CD1c-positive myeloid dendritic cell (primary cell): ENCODE measurements at regions not wholly inside any gene's neighbourhood (a gene's known extent, or its start where the extent isn't known, plus 50 kb on each side); places are given as distances from the start of the nearest gene placed in this dataset.
"Not testable (repeated sequence)": the region's sequence is repeated elsewhere in the genome, so short reads cannot be mapped to it uniquely, and the experiment has no call there.

Source experiments
- DNase-seq: peaks from one replicate; pipeline ENCODE4 v3.0.0-alpha.2; 2016; ENCODE audit errors: extremely low spot score

DNA sequence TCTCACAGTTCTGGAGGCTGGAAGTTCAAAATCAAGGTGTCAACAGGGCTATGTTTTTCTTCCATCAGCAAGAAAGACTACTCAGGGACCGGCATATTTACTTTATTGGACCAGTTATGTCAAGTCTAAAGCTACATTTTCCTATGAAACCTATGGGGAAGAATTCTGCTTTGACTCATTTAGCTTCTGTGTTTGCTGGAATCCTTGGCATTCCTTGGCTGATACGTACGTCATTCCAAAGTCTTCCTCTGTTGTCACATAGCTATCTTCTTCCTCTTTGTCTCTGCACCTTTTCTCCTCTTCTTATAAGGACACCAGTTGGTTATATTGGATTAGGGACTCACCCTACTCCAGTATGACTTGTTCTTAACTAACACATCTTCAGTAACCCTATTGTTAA, 137.4 kb upstream of the FBXO11 start:
- no peak for DNase-seq

DNA sequence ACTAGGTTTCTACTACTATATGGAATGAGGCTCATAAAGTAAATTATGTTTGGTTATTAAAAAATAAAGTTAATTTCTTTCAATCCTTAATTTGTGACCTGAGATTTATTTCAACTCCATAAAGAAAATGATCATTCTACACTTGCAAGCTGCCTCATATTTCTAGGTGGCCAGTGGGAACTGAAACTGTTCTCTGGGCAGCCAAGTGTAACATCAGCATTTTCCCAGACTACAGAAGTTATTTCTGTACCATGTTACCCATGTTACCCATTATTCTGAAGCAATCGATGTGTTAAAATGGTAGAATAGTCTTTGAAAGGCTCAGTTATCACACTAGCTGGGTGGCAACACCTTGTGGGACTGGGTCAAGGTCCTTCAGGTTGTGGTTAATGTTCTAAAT, 139.3 kb upstream of the FBXO11 start:
- DNase-seq = peak; percentile 2

GRCh38 chr2:48048476-48049171, 142.3 kb upstream of the FBXO11 start:
- DNase-seq = no peak

DNA sequence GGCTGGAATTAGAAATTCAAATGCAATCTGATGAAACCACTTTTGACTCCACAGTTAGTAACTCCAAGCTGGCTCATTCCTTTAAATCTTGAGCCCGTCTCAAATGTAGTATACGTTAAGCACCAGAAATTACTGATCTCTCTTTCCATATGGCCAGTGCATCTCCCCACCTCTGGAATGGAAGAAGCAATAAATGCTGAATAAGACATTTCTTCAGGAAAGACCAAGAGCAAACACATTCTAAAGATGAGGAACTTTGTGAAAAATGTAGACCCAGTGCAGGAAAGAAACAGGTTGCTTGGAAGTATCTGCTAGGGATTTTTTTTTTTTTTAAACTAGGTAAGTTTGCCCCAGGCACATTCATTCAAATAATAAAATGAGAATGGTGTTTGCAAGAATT, 143.1 kb upstream of the FBXO11 start:
- DNase-seq = no peak

DNA sequence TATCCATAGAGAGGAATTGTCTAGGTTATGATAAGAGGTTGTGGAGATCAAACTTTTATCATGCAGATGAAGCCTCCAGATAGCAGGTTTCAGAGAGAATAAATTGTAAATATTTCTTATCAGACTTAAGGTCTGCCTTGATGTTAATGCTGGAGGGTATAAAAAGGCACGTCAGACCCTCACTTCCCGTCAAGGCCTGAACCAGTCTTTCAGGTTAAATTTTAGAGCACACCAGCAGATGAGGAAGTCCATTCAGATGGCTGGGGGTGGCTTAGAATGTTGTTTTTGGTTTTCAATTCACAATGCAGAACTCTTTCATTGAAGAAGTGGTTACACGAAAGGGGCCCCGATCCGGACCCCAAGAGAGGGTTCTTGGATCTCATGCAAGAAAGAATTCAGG, 144.4 kb upstream of the FBXO11 start:
- DNase-seq = no peak

GRCh38 chr2:48059975-48060374, 153.7 kb upstream of the FBXO11 start:
- no peak for DNase-seq

DNA sequence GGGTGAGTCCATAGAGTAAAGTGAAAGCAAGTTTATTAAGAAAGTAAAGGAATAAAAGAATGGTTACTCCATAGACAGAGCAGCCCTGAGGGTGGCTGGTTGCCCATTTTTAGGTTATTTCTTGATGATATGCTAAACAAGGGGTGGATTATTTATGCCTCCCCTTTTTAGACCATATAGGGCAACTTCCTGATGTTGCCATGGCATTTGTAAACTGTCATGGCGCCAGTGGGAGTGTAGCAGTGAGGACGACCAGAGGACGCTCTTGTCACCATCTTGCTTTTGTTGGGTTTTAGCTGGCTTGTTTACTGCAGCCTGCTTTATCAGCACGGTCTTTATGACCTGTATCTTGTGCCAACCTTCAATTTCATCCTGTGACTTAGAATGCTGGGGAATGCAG, 155.4 kb upstream of the FBXO11 start:
- not testable (repeated sequence) for DNase-seq

DNA sequence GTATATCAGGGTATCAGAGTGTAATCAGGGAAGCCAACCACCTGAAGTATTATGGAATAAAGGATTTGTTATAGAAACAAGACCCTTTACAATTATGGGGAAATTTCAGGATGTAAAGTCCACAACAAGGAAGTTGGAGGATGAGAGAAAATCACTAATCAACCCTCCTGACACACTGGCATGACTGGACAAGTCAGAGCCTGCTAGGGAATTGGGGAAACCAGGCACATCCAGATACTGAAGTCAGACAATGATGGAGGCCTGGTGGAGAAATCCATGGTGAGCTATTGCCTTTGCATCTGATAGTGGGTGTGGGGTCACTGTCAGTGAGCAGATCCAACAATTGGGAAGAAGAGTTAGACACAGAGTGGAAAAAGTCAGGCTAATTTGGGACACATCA, 158.8 kb upstream of the FBXO11 start:
- no peak for DNase-seq

DNA sequence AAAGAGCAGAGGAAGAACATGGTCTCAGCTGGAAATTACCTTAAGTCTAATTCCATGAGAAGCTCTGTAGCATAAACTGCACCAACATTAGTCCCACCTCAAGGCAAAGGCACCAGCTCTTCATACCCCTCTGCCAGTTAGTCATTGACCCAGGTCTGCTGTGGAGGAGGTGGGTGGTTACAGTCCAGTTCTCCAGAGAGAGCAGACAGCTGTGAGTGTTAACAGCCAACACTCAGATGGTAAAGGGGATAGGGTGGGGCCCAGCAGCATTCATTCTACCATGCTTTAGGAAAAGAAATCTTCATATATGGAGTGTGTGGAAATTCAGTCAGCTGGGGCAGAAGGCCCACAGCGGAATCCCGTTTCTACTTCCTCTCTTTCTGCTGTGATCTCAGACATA, 159.7 kb upstream of the FBXO11 start:
- DNase-seq = no peak

- DNase-seq = no peak
Measured at GRCh38 chr2:48069769-48070168, 163.5 kb upstream of the FBXO11 start.

DNA sequence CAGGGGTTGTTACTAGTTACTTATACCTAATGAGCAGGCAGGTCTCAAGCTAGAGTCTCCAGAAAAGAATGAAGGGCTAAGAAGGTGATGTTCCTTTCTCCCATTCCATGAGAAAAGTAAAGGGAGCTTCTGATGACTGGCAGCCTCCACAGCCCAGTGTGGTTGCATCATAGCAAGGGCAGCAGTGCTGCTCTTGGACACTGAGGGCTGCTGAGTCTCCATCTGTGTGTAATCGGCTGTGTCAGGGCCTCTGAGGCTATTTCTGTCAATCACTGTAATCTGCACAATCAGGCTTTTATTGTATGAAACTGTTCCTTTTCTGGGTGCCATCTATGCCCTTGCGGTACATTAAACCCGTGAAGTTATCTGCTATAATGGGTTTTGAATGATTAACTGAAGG, 164.1 kb upstream of the FBXO11 start:
- DNase-seq = no peak

- DNase-seq = no peak
Measured at GRCh38 chr2:48072583-48072982, 166.3 kb upstream of the FBXO11 start.

DNA sequence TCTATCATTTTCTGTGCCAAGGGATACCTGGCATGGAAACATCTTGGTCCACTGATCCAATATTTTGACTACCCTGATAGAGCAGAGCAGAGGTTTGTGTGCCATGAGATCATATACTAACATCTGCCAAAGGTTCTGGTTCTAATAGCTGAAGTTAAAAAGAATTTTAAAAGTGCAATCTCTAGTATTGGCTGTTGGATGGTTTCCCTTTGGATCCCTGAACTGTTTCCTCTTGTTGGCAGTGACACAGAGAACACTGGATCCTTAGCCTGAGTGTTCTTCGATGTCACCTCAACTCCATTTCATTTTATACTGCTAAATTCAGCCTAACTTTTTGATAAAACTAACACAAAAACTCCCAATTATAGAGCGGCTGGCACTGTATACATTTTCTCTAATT, 169.3 kb upstream of the FBXO11 start:
- no peak for DNase-seq

DNA sequence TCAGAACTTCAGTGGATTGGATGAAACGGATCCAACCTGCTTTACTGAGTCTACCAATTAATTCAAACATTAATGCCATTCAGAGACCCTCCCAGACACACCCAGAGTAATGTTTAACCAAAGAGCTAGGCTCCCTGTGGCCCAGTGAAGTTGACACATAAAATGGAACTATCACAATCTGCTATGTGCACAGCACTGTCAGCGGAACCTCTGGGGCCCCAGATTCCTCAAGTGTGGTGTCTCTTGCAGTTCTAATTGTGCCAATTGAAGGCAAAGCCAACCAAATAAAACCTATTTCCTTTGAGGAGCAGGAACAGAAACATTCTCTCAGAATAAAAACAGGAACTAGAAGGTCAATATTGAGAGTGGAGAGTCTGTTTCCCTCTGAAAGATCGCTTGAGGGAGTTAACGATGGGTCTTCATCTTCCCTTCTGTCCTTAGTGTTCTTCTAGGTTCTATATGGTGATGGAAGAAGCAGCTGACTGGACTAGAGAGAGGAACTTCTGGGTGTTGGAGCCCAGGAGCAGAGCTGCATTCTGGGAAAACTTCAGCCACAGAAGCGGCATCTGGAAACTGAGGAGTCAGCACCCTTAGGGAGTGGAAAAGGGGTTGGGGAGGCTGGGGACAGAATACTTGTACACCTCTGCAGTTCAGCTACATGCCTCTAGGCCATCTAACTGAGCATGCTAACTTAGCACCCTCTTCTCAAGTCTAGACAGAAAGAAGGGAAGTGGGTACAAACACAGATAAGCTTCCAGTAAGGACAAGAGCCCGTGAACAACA, 174.4 kb upstream of the FBXO11 start:
- peak; percentile 73 for DNase-seq

DNA sequence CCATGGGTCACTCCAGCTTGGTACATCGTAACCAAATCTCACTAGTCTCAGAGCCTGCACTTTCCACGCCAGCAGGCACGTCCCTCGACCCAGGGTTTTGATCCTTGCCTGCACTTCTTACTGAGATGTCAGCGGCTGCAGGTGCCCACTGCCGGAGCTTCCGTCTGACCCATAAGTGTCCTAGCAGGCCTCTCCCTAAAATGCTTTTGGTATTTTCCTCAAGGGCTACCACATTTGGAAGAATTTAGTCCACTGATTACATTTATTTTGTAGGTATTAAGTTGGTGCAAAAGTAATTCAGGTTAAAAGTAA, 175.0 kb upstream of the FBXO11 start:
- no peak for DNase-seq

DNA sequence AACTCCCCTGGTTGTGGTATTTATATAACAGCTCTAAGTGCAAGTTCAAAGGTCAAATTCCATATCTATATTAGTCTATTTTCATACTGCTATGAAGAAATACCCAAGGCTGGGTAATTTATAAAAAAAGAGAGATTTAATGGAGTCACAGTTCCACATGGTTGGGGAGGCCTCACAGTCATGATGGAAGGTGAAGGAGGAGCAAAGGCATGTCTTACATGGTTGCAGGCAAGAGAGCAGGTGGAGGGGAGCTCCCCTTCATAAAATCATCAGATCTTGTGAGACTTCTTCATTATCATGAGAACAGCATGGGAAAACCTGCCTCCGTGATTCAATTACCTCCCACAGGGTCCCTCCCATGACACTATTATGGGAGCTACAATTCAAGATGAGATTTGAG, 179.6 kb upstream of the FBXO11 start:
- no peak for DNase-seq

DNA sequence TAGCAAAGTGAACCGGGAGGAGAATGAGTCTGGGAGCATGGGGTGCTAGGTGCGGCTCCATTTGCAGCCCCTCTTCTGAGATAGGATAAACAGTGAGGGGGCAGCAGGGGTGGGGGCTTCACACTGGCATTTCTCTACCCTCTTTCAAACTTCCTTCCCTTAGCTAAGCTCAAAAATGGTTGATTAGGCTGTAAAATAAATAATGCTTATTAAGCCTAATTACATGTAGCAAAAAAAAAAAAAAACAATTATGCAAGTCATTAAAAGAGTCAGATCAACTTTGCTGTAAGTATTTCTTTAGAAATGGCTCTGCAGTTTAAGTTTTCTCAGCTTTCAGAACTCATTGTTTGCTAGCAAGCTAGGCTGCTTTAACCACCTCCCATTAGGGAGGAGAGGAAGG, 182.7 kb upstream of the FBXO11 start:
- no peak for DNase-seq

DNA sequence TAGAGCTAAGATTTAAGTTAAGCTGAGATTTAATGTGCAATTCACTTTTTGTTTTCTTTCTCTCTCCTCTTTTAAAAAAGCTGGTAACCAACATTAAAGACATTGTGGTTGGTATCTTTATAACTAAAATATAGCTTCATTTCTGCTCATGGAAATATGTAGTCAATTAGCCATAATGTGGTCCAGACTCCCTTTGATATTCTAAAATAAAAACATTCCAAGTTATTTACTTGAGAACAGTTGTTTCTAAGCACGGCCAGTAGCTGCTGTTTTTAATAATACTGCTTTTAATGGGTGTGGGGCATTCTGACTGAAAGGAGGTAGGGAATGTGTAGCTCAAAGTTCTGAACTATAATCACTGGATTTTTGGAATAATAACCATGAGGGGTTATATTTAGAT, 183.3 kb upstream of the FBXO11 start:
- DNase-seq = no peak

DNA sequence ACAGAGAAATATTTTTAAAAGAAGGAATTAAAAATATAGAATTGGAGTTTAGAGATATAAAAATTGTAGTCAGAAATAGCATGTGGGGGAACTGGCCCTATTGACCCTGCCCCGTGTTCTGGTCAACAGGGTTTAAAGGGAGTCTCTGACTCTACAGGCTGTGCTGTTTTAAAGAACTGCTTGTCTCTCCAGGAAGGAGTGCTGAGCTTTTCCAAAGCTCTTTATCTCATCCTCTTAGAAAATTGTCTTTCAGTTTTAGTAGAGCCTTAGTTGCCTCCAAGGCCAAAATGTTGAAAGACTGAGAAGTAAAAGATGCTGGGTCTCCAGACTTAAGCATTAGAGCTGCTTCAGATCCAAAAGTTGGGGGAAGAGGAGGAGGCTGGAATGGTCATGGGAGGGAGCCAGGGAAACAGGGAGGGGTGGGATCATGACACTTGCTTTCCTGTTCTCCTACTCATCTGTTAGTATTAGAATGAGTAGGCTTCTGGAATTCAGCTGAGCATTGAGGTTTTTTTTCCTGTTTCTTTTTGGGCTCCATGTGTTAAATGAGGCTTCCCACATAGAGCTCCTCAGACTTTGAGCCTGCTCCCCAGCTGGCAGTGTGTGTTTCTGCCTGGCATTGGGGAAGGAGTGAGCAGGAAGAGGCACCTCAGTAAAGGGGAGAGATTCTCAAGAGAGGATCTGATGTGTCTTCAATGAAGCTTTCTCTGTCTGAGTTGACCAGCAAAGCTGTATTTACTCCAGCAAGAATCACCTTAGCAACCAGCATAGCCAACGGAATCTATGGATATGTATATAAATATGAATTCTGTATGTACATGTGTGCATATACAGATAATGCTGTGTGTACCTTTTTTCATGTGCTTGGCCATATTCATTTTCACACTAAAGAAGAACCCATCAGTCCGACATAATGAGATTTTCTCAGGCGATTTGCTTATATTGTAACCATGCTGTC, 186.8 kb upstream of the FBXO11 start:
- DNase-seq = no peak

GRCh38 chr2:48096765-48097164, 190.5 kb upstream of the FBXO11 start:
- DNase-seq = not testable (repeated sequence)

- no peak for DNase-seq
Measured at GRCh38 chr2:48098539-48098938, 192.2 kb upstream of the FBXO11 start.

GRCh38 chr2:48104418-48104817, 198.1 kb upstream of the FBXO11 start:
- no peak for DNase-seq

GRCh38 chr2:48105848-48106247, 199.6 kb upstream of the FBXO11 start:
- DNase-seq = peak; percentile 69
